ENCODE measurements at regions not wholly inside any gene's neighbourhood (a gene's known extent, or its start where the extent isn't known, plus 50 kb on each side); places are given as distances from the start of the nearest gene placed in this dataset.

GRCh38 chr1:83776913-83777757 lies 221.8 kb downstream of the TTLL7 start:
- Histone ChIP-seq H2AFZ (no peak overlapping the region), H3K27ac (no peak overlapping the region), H3K36me3 (ENCODE audit: control insufficient read depth, insufficient read depth, low read length) (no peaks in the 10 kb centered on the region), H3K79me2 (no peaks in the 10 kb centered on the region), H3K27me3 (ENCODE audit: control insufficient read depth, insufficient read depth, low read length) (no peaks in the 10 kb centered on the region), H3K9me3 (ENCODE audit: control insufficient read depth, low read length) (no peaks in the 10 kb centered on the region), H3K4me1 (no peaks in the 10 kb centered on the region), H3K9ac (no peak overlapping the region), H3K4me3 (ENCODE audit: low read depth, low read length) (no peak overlapping the region), H3K4me2 (ENCODE audit: low read length) (no peak overlapping the region)
- no peak for TF ChIP-seq CTCF (IDR thresholded peaks at IDR 0.05)

- Histone ChIP-seq H3K4me3 (ENCODE audit: low read depth, low read length) (no peak overlapping the region), H3K9me3 (ENCODE audit: control insufficient read depth, low read length) (no peaks in the 10 kb centered on the region), H3K27ac (no peak overlapping the region), H3K9ac (no peak overlapping the region), H3K27me3 (ENCODE audit: control insufficient read depth, insufficient read depth, low read length) (no peaks in the 10 kb centered on the region), H3K36me3 (ENCODE audit: control insufficient read depth, insufficient read depth, low read length) (no peaks in the 10 kb centered on the region), H2AFZ (no peak overlapping the region), H3K79me2 (no peaks in the 10 kb centered on the region), H3K4me1 (no peaks in the 10 kb centered on the region), H3K4me2 (ENCODE audit: low read length) (no peak overlapping the region)
- no peak for TF ChIP-seq CTCF (IDR thresholded peaks at IDR 0.05)
Observed at GRCh38 chr1:83775977-83776603, 222.8 kb downstream of the TTLL7 start.

- no peak overlapping the region for H3K4me3 ChIP-seq (ENCODE audit: low read depth, low read length)
- H3K79me2 ChIP-seq, result no peaks in the 10 kb centered on the region
- no peak overlapping the region for H3K9ac ChIP-seq
- H3K9me3 ChIP-seq (ENCODE audit: control insufficient read depth, low read length), result no peaks in the 10 kb centered on the region
- H3K4me2 ChIP-seq (ENCODE audit: low read length), result no peak overlapping the region
- H3K36me3 ChIP-seq (ENCODE audit: control insufficient read depth, insufficient read depth, low read length), result no peaks in the 10 kb centered on the region
- H3K4me1 ChIP-seq, result no peaks in the 10 kb centered on the region
- H3K27ac ChIP-seq, result no peak overlapping the region
- no peaks in the 10 kb centered on the region for H3K27me3 ChIP-seq (ENCODE audit: control insufficient read depth, insufficient read depth, low read length)
- no peak overlapping the region for H2AFZ ChIP-seq
- TF ChIP-seq CTCF (IDR thresholded peaks at IDR 0.05), result no peak
Observed at GRCh38 chr1:83773059-83773458, 225.9 kb downstream of the TTLL7 start.

- H2AFZ ChIP-seq, result no peak overlapping the region
- no peaks in the 10 kb centered on the region for H3K36me3 ChIP-seq (ENCODE audit: control insufficient read depth, insufficient read depth, low read length)
- H3K27ac ChIP-seq, result no peak overlapping the region
- H3K9me3 ChIP-seq (ENCODE audit: control insufficient read depth, low read length), result no peaks in the 10 kb centered on the region
- TF ChIP-seq CTCF (IDR thresholded peaks at IDR 0.05), result no peak
- no peak overlapping the region for H3K4me2 ChIP-seq (ENCODE audit: low read length)
- H3K79me2 ChIP-seq, result no peaks in the 10 kb centered on the region
- no peaks in the 10 kb centered on the region for H3K27me3 ChIP-seq (ENCODE audit: control insufficient read depth, insufficient read depth, low read length)
- H3K4me3 ChIP-seq (ENCODE audit: low read depth, low read length), result no peak overlapping the region
- H3K4me1 ChIP-seq, result no peaks in the 10 kb centered on the region
- H3K9ac ChIP-seq, result no peak overlapping the region
Observed at GRCh38 chr1:83770319-83770661, 228.6 kb downstream of the TTLL7 start.

Measured in parathyroid adenoma (tissue), 2 donors.